Inflammatory macrophage treated with lipopolysaccharide for 1 hour (primary cell): ENCODE measurements at regions not wholly inside any gene's neighbourhood (a gene's known extent, or its start where the extent isn't known, plus 50 kb on each side); places are given as distances from the start of the nearest gene placed in this dataset.
"Not testable (repeated sequence)": the region's sequence is repeated elsewhere in the genome, so short reads cannot be mapped to it uniquely, and the experiment has no call there.

ENCODE experiments used
- DNase-seq, 2 donors: peaks; one replicate each; pipeline ENCODE4 v3.0.0-alpha.2; 2020 to 2022

DNA sequence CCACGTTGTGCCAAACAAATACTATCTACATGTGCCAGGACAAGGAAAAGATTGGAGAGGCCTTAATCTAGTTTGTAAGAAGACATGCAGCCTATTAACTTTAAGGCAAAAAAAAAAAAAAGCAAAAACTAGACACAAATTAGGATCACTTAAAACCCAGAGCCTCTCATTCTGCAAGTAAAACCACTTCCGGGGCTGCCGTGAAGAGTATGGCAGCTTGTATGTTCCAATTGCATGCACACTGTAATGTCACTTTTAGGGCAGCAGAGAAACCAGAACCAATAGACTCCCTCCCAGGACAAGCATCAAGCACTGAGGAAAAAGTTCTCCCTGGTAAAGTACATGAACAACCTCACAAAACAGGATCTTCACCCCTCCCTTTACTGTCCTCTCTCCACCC, 70.6 kb downstream of the RSL24D1 start:
- DNase-seq, result no peak

DNA sequence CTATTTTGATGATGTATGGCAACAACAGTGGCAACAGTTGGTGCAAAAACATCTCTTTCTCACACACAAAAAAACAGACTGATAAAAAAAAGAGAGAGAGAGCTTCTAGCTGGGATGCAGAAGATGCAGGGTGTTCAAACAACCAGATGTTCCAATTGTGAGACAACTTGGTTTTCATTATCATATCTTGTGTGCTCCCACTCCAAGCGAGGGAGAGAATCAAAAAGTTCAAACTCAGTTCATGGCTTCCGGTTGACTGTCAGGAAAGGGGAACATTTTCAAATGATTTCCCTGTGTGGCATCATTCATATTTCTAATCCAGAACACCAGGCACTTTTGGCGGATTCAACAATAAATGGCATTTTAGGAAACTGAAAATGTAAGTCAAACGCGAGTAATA, 72.1 kb downstream of the RSL24D1 start:
- no peak for DNase-seq

- peak in 1 of 2 donors; percentile 8 for DNase-seq
Observed at GRCh38 chr15:55118344-55118870, 78.3 kb downstream of the RSL24D1 start.

GRCh38 chr15:55116636-55117035, 80.1 kb downstream of the RSL24D1 start:
- DNase-seq, result peak; percentile 2 to 51

DNA sequence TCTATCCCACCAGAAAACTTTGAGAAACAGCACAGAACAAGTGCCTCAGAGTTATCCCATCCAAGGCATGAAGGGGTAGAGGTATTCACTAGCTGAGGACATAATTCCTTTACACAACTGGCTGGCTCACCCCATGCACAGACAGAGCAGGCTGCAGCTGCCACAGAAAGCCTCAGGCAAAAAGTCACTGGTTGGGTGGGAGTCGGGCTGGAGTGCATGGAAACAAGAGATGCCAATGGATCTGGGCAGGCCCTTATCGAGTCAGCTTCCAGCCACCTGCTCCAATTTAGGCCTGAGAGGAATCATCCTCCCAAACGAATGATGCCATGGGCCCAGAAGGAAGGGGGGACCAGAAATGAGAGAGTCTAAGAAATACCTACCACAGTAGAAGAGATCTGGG, 83.0 kb downstream of the RSL24D1 start:
- DNase-seq, result no peak

- DNase-seq, result no peak
Observed at GRCh38 chr15:55112706-55113105, 84.0 kb downstream of the RSL24D1 start.

- no peak for DNase-seq
Observed at GRCh38 chr15:55110446-55110845, 86.3 kb downstream of the RSL24D1 start.

- DNase-seq, result peak; percentile 51 to 84
Observed at GRCh38 chr15:55108858-55109518, 87.8 kb downstream of the RSL24D1 start.

DNA sequence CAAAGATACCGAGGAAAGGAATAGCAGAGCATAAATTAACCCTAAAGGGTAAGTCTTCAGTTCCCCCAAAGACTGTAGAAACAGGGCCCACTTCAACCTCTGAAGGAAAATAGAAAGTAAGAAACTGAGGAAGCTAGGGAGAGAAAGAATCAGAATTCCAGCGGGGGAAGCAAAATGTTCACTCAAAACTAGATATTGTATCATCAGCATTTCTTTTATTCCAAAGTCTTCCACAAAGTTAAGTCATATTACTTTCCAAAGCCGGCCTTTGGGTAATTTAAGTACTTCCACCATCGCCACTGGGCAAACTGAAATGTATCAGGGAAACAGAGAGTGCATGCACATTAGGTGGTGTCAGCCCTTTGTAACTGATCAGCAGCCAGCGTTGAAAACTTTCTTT, 88.3 kb downstream of the RSL24D1 start:
- no peak for DNase-seq

DNA sequence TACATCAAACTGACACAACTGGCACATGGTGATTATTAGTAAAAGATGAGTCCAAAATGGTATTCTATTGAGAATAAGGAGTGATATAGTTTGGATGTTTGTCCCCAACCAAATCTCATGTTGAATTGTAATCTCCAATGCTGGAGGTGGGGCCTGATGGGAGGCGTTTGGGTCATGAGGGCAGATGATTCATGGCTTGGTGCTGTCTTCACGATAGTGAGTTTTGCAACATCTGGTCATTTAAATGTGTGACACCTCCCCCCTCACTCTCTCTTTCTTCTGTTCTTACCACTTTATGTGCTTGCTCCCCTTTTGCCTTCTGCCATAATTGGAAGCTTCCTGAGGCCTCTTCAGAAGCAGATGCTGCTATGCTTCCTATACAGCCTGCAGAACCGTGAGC, 90.6 kb downstream of the RSL24D1 start:
- DNase-seq, result no peak

GRCh38 chr15:55094136-55094535, 102.6 kb downstream of the RSL24D1 start:
- DNase-seq, result no peak

- DNase-seq, result no peak
Observed at GRCh38 chr15:55088207-55088606, 108.5 kb downstream of the RSL24D1 start.

- no peak for DNase-seq
Observed at GRCh38 chr15:55084673-55085072, 112.1 kb downstream of the RSL24D1 start.

- no peak for DNase-seq
Observed at GRCh38 chr15:55084216-55084615, 112.5 kb downstream of the RSL24D1 start.

GRCh38 chr15:55077052-55077451, 119.7 kb downstream of the RSL24D1 start:
- DNase-seq, result not testable (repeated sequence)

GRCh38 chr15:55074431-55074830, 122.3 kb downstream of the RSL24D1 start:
- no peak for DNase-seq

GRCh38 chr15:55063970-55064369, 132.8 kb downstream of the RSL24D1 start:
- not testable (repeated sequence) for DNase-seq

DNA sequence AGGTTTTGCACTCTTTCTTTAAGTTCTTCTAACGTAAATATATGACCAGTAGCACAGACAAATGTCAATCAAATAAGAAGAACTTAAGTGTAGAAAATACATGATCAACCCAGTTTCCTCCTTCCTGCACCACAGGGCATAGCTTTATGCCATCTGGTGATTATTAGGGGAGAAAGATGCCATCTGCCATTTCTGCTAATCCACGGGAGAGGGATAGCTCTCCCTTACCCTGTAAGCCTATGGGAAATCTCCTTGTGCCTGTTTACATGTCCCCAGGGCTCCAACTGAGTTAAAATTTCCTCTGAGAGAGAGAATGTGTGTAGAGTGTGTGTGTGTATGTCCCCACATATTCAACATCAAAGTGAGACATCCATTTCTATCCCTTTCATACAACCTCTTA, 135.9 kb downstream of the RSL24D1 start:
- DNase-seq, result no peak

DNA sequence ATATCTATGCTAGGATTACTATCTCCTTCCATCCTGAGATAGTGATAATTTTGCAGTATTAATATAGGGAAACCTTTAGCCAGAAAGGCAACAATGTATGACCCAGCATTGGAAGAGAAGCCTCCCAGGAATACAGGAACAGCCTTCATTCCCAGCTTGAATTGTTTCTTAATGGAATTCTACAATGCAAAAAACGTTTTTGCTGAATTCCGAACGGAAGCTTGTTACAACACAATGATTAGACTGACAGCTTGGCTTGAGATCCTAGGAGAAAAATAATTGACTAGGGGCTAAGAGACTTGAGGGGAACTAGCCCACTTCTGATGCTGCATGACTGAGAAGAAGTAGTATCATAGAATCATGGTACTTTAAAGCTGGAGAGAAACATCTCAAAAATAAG, 140.2 kb downstream of the RSL24D1 start:
- DNase-seq, result no peak

DNA sequence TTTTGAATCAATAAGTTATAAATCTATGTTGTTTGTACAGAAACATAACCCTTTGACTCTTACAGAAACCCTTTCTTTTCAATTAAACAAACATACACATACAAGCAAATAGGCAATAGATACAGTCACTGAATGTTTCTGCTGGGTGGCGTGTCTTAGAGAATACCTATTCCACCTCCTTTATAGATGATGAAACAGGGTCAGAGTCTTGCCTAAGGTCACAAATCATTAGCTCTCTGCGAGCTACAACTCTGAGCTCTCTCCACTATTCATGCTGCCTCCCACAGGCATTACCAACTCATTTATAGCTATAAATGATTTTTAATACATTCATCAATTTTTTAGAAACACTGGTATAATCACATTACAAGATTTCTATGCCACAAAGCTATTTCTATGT, 152.6 kb downstream of the RSL24D1 start:
- no peak for DNase-seq

- DNase-seq, result peak in 1 of 2 donors; percentile 6
Observed at GRCh38 chr15:55037071-55037470, 159.7 kb downstream of the RSL24D1 start.

GRCh38 chr15:55035749-55036148, 161.0 kb downstream of the RSL24D1 start:
- no peak for DNase-seq

DNA sequence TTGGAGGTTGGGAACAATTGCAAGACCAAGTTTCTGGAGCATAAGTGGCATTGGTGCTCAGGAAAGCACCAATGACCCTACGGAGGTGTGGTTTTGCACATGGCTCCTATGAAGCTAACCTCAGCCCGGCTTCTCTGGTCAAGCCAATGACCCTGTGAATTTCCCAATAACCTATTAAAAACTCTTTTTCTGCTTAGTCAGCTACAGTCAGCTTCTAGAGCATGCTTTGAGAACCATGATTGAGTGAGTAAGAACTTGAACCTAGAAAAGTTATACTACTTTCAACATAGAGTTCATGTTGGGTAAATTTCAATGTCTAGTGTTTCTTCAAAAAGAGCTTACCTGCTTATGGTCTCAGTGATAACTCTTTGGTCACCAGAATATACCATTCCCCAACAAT, 163.2 kb downstream of the RSL24D1 start:
- no peak for DNase-seq

DNA sequence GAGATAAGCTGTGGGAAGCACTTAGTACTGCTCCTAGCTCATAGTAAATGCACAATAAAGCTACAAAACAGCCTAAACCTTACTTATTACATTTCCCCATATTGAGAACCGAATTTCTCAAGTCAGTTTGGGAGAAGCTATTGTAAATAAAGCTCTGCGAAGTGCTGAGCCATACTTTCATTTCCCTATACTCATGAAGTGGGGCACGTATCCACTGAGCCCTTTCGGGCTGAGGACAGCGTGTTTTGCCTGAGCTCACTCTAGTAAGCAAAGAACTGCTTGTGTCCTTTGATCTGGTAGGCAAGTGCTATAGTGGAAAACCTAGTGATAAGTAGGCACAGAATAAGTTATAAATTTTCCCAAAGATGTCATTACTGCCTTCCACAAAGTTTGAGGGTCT, 165.0 kb downstream of the RSL24D1 start:
- peak; percentile 25 to 55 for DNase-seq

GRCh38 chr15:55026381-55026780, 170.4 kb downstream of the RSL24D1 start:
- DNase-seq, result no peak
